Type B pancreatic cell (in vitro differentiated cells): ENCODE measurements at regions not wholly inside any gene's neighbourhood (a gene's known extent, or its start where the extent isn't known, plus 50 kb on each side); places are given as distances from the start of the nearest gene placed in this dataset.

Experiments used
- DNase-seq: peaks from one replicate; pipeline ENCODE4 v3.0.0; 2021; ENCODE audit warnings: mixed read lengths; ENCODE audit not compliant: unreplicated experiment; ENCODE audit errors: extremely low spot score
- H3K27ac Mint-ChIP-seq: 2 replicates; pipeline ENCODE4 v1.8.0; 2021; ENCODE audit warnings: mild to moderate bottlenecking, mixed read lengths
- H3K27me3 Mint-ChIP-seq: 2 replicates; pipeline ENCODE4 v1.8.0; 2021; ENCODE audit warnings: mixed read lengths
- H3K36me3 Mint-ChIP-seq: 2 replicates; pipeline ENCODE4 v1.8.0; 2021; ENCODE audit warnings: mixed read lengths
- H3K4me1 Mint-ChIP-seq: one replicate; pipeline ENCODE4 v1.8.0; 2021; ENCODE audit warnings: mixed read lengths; ENCODE audit not compliant: unreplicated experiment
- H3K4me3 Mint-ChIP-seq: 2 replicates; pipeline ENCODE4 v1.8.0; 2021; ENCODE audit warnings: mild to moderate bottlenecking, mixed read lengths
- H3K9me3 Mint-ChIP-seq: 2 replicates; pipeline ENCODE4 v1.8.0; 2021; ENCODE audit warnings: mixed read lengths
- CTCF ChIP-seq: fragments of 200-600 bp; sonication (generic); conservative IDR thresholded peaks from 2 replicates; pipeline ENCODE4 v1.5.0; 2021; ENCODE audit warnings: antibody characterized with exemption, mild to moderate bottlenecking

- Mint-ChIP-seq H3K9me3 (no peaks in the 10 kb centered on the region), H3K4me3 (no peak overlapping the region), H3K27me3 (peaks cover 3% of the 10 kb centered on the region), H3K27ac (no peak overlapping the region), H3K36me3 (no peaks in the 10 kb centered on the region), H3K4me1 (no peaks in the 10 kb centered on the region)
- TF ChIP-seq CTCF: no peak
- no peak for DNase-seq
Observed at GRCh38 chr2:37544591-37545031, 126.8 kb downstream of the CDC42EP3 start.

GRCh38 chr2:37549598-37549997, 121.8 kb downstream of the CDC42EP3 start:
- H3K9me3 Mint-ChIP-seq: peaks cover 4% of the 10 kb centered on the region
- no peaks in the 10 kb centered on the region for H3K27me3 Mint-ChIP-seq
- no peaks in the 10 kb centered on the region for H3K36me3 Mint-ChIP-seq
- peaks cover 10% of the 10 kb centered on the region for H3K4me1 Mint-ChIP-seq
- no peak for TF ChIP-seq CTCF
- H3K27ac Mint-ChIP-seq: no peak overlapping the region
- DNase-seq: no peak
- H3K4me3 Mint-ChIP-seq: no peak overlapping the region

- H3K9me3 Mint-ChIP-seq: peaks cover 4% of the 10 kb centered on the region
- H3K27ac Mint-ChIP-seq: no peak overlapping the region
- H3K36me3 Mint-ChIP-seq: no peaks in the 10 kb centered on the region
Observed at GRCh38 chr2:37550190-37550589, 121.3 kb downstream of the CDC42EP3 start.

GRCh38 chr2:37551783-37552182, 119.7 kb downstream of the CDC42EP3 start:
- no peak overlapping the region for H3K27ac Mint-ChIP-seq
- H3K27me3 Mint-ChIP-seq: no peaks in the 10 kb centered on the region
- no peak for DNase-seq

More at GRCh38 chr2:37550190-37550589, 121.3 kb downstream of the CDC42EP3 start:
- Mint-ChIP-seq H3K4me1 (peaks cover 10% of the 10 kb centered on the region), H3K4me3 (no peak overlapping the region), H3K27me3 (no peaks in the 10 kb centered on the region)
- no peak for TF ChIP-seq CTCF
- no peak for DNase-seq

GRCh38 chr2:37552339-37552738, 119.1 kb downstream of the CDC42EP3 start:
- Mint-ChIP-seq H3K4me3 (no peak overlapping the region), H3K4me1 (peaks cover 10% of the 10 kb centered on the region), H3K27me3 (no peaks in the 10 kb centered on the region), H3K9me3 (peaks cover 4% of the 10 kb centered on the region), H3K27ac (peak overlapping the region; percentile 22), H3K36me3 (no peaks in the 10 kb centered on the region)
- DNase-seq: no peak
- TF ChIP-seq CTCF: no peak

More at GRCh38 chr2:37551783-37552182, 119.7 kb downstream of the CDC42EP3 start:
- TF ChIP-seq CTCF: no peak
- H3K4me1 Mint-ChIP-seq: peaks cover 10% of the 10 kb centered on the region
- no peaks in the 10 kb centered on the region for H3K36me3 Mint-ChIP-seq
- H3K4me3 Mint-ChIP-seq: no peak overlapping the region
- peaks cover 4% of the 10 kb centered on the region for H3K9me3 Mint-ChIP-seq
